ENCODE measurements at regions not wholly inside any gene's neighbourhood (a gene's known extent, or its start where the extent isn't known, plus 50 kb on each side); places are given as distances from the start of the nearest gene placed in this dataset.

DNA sequence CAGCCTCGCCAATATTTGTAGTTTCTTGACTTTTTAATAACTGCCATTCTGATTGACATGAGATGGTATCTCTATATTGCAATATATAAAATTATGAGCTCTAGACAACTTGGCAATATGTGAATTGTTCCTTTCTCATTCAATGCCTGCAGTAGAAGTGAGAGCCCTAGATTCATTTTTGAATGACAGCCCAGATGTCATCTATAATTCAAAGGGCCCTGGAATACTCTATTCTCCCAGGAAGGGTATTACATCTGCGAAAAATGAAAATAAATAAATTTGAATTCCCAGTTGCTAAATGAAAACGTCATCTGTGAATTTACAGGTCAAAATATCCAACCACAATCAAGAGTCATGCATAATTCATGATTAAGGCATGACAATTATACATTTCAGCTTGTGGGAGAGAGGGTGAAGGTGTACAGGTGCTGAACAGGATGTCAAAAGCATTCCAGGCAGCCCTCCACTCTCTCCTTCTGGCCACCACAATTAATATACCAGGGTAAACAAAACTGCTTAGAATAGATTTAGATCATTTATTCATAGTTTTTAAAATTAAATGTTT lies 1147.3 kb downstream of the XPNPEP1 start:
- no peak overlapping the region for H4K91ac ChIP-seq (ENCODE audit: insufficient read length, low read depth, low read length)
- H3K79me2 ChIP-seq (ENCODE audit: insufficient read depth, low read length): no peaks in the 10 kb centered on the region
- Mint-ChIP-seq H3K27ac (no peak overlapping the region), H3K27me3 (ENCODE audit: low read depth) (no peaks in the 10 kb centered on the region), H3K36me3 (ENCODE audit: insufficient read depth in 1 of 3, low read depth in 3 of 3) (no peaks in the 10 kb centered on the region), H3K4me1 (no peaks in the 10 kb centered on the region), H3K4me3 (no peak overlapping the region), H3K9me3 (no peaks in the 10 kb centered on the region; a peak in 1 of 5 replicates)
- no peak overlapping the region for H4K8ac ChIP-seq (replicated peaks; ENCODE audit: insufficient read length, low read depth, low read length)
- no peak overlapping the region for H2BK12ac ChIP-seq (ENCODE audit: insufficient read length, low read depth, low read length)
- no CpG with 5 or more reads among the region's 3 CpGs for WGBS (ENCODE audit: extremely low coverage, insufficient read length, low lambda C conversion rate)
- H3K9ac ChIP-seq (ENCODE audit: extremely low read depth, insufficient read length, low read length): no peak overlapping the region
- H2AFZ ChIP-seq (ENCODE audit: low read length): no peak overlapping the region
- no peak overlapping the region for H3K4ac ChIP-seq (ENCODE audit: low read depth, low read length)
- no peak overlapping the region for H3K4me2 ChIP-seq (ENCODE audit: insufficient read depth, insufficient read length, low read length)
- TF ChIP-seq, protein P1, sequence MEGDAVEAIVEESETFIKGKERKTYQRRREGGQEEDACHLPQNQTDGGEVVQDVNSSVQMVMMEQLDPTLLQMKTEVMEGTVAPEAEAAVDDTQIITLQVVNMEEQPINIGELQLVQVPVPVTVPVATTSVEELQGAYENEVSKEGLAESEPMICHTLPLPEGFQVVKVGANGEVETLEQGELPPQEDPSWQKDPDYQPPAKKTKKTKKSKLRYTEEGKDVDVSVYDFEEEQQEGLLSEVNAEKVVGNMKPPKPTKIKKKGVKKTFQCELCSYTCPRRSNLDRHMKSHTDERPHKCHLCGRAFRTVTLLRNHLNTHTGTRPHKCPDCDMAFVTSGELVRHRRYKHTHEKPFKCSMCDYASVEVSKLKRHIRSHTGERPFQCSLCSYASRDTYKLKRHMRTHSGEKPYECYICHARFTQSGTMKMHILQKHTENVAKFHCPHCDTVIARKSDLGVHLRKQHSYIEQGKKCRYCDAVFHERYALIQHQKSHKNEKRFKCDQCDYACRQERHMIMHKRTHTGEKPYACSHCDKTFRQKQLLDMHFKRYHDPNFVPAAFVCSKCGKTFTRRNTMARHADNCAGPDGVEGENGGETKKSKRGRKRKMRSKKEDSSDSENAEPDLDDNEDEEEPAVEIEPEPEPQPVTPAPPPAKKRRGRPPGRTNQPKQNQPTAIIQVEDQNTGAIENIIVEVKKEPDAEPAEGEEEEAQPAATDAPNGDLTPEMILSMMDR (conservative IDR thresholded peaks at IDR 0.05): no peak
- H3K27me3 ChIP-seq (ENCODE audit: insufficient read depth, low read length): no peaks in the 10 kb centered on the region
- H3T11ph ChIP-seq (ENCODE audit: low read length): no peak overlapping the region
- no peak overlapping the region for H2BK20ac ChIP-seq (ENCODE audit: low read depth, low read length, poor library complexity, severe bottlenecking)
- H3K4me1 ChIP-seq (ENCODE audit: insufficient read depth, low read length): no peaks in the 10 kb centered on the region
- no peak overlapping the region for H2BK5ac ChIP-seq (ENCODE audit: insufficient read length, low read length)
- no peak for DNase-seq
- H3K23me2 ChIP-seq (ENCODE audit: insufficient read length, low read depth, low read length, poor library complexity, severe bottlenecking): no peaks in the 10 kb centered on the region
- H2BK15ac ChIP-seq (ENCODE audit: low read depth, low read length): no peak overlapping the region
- no peaks in the 10 kb centered on the region for H4K20me1 ChIP-seq (ENCODE audit: control insufficient read depth, insufficient read depth, insufficient read length)
- H3K9me3 ChIP-seq (ENCODE audit: control insufficient read depth, low read depth, low read length): no peaks in the 10 kb centered on the region
- no peaks in the 10 kb centered on the region for H3K79me1 ChIP-seq (ENCODE audit: insufficient read depth, low read depth, low read length, poor library complexity, severe bottlenecking)
- no peak overlapping the region for H3K23ac ChIP-seq (ENCODE audit: insufficient read length, low read depth, low read length)
- no peak overlapping the region for H3K56ac ChIP-seq (ENCODE audit: insufficient read length, low read depth, low read length)
- no peak overlapping the region for H2AK5ac ChIP-seq (ENCODE audit: insufficient read length, low read length)
- no peak overlapping the region for H3K27ac ChIP-seq (ENCODE audit: insufficient read length, low read depth, low read length)
- H2BK120ac ChIP-seq (ENCODE audit: low read depth, low read length, poor library complexity, severe bottlenecking): no peak overlapping the region
- no peak overlapping the region for H3K14ac ChIP-seq (ENCODE audit: insufficient read depth, low read length)
- H4K5ac ChIP-seq (ENCODE audit: insufficient read length, low read depth, low read length): no peak overlapping the region
- H3K18ac ChIP-seq (ENCODE audit: insufficient read length, low read depth, low read length): no peak overlapping the region

All from H9 (cell line).